ENCODE measurements at regions not wholly inside any gene's neighbourhood (a gene's known extent, or its start where the extent isn't known, plus 50 kb on each side); places are given as distances from the start of the nearest gene placed in this dataset.

DNA sequence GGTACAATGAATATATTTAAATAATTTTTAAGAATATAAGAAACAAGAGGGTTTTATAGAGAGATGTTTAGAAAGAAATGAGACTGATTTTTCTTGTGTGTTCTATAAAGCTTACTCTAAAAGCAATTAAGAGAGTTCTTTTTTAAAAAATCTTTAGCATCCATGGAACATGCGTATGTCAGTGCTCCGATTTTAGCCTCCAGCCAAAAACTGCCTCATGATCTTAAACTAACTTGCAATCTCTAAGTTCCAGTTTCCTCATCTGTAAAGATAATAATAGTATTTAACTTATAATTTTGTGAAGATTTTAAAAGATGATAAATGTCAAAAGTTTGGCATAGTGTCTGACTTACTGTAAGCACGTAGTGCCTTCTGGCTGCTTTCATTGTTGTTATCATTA lies 448.7 kb downstream of the EPHA4 start:
- Mint-ChIP-seq H3K36me3 (no peaks in the 10 kb centered on the region), H3K4me1 (ENCODE audit: unreplicated experiment) (no peaks in the 10 kb centered on the region), H3K27ac (no peak overlapping the region), H3K9me3 (peaks cover 4% of the 10 kb centered on the region), H3K27me3 (no peaks in the 10 kb centered on the region), H3K4me3 (no peak overlapping the region)
- TF ChIP-seq, protein P1, sequence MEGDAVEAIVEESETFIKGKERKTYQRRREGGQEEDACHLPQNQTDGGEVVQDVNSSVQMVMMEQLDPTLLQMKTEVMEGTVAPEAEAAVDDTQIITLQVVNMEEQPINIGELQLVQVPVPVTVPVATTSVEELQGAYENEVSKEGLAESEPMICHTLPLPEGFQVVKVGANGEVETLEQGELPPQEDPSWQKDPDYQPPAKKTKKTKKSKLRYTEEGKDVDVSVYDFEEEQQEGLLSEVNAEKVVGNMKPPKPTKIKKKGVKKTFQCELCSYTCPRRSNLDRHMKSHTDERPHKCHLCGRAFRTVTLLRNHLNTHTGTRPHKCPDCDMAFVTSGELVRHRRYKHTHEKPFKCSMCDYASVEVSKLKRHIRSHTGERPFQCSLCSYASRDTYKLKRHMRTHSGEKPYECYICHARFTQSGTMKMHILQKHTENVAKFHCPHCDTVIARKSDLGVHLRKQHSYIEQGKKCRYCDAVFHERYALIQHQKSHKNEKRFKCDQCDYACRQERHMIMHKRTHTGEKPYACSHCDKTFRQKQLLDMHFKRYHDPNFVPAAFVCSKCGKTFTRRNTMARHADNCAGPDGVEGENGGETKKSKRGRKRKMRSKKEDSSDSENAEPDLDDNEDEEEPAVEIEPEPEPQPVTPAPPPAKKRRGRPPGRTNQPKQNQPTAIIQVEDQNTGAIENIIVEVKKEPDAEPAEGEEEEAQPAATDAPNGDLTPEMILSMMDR (conservative IDR thresholded peaks at IDR 0.05) = no peak
- no peak for DNase-seq (ENCODE audit: extremely low spot score, unreplicated experiment)

DNA sequence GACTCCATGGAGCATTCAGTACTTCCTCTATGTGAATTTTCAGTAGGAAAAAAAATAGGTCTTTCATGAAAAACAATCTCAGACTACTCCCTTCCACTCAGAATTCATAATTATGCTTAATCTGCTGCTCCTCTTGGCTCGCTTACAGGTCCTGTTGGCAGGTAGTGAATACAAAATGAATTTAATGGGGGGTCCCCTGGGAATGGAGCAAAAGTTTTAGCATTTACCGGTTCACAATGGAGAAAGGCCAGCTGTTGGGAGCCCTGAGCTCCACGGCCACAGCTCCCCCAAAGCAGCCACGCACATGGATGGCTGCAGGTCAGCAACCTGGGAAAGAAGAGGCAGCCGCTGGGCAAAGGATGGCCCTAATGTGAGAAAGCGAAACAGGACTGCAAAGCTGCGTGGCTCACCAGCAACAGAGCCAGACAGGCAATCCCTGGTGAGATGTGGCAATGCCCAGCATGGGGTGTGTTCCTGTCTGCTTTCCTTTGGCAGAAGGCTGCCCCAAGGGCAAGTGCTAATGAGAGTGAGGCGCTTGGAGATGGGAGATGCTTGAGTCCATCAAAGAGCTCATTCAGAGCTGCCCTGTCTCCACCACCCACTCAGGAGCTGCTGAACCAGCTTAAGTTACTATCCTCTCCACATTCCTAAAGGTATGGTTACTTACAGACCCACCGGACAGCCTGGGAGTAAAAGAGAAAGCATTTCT lies 447.4 kb downstream of the EPHA4 start:
- no peak for DNase-seq (ENCODE audit: extremely low spot score, unreplicated experiment)
- no peaks in the 10 kb centered on the region for H3K36me3 Mint-ChIP-seq
- no peaks in the 10 kb centered on the region for H3K27me3 Mint-ChIP-seq
- peaks cover 4% of the 10 kb centered on the region for H3K9me3 Mint-ChIP-seq
- no peak overlapping the region for H3K27ac Mint-ChIP-seq
- no peaks in the 10 kb centered on the region for H3K4me1 Mint-ChIP-seq (ENCODE audit: unreplicated experiment)
- H3K4me3 Mint-ChIP-seq = no peak overlapping the region
- TF ChIP-seq, protein P1 (conservative IDR thresholded peaks at IDR 0.05) = no peak

DNA sequence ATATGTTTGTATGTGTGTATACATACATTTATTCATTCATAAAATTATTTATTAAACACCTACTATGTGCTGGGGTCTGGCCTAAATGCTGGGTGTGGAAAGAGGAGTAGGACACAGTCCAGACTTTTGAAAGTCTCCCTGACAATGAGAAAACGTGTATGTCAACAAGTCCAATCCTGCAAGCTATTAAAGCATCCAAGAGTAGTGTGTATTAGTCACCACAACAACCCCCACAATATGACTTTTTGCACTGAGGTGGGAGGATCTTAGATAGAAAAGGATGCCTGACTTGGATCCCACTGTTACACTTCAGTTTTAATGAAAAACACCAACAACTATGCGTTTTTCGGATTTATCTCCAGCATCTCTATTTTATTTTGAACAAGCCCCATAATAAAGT lies 446.4 kb downstream of the EPHA4 start:
- peaks cover 4% of the 10 kb centered on the region for H3K9me3 Mint-ChIP-seq
- no peak overlapping the region for H3K27ac Mint-ChIP-seq
- no peak for DNase-seq (ENCODE audit: extremely low spot score, unreplicated experiment)
- no peaks in the 10 kb centered on the region for H3K4me1 Mint-ChIP-seq (ENCODE audit: unreplicated experiment)
- no peaks in the 10 kb centered on the region for H3K36me3 Mint-ChIP-seq
- no peaks in the 10 kb centered on the region for H3K27me3 Mint-ChIP-seq
- no peak overlapping the region for H3K4me3 Mint-ChIP-seq
- TF ChIP-seq, protein P1 (conservative IDR thresholded peaks at IDR 0.05) = no peak

DNA sequence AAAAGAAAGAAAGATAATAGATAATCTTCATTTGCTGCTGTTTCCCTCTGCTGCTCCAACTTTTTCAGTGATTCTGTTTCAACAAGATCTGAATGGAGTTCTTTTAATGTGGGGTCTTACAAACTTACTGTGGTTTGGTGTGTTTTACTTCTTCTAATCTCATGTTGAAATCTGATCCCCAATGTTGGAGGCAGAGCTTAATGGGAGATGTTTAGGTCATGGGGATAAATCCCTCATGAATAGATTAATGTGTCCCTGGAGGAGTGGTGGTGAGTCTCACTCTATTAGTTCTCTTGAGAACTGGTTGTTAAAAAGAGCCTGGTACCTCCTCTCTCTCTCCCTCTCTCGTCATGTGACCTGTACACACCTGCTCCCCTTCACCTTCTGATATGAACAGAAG lies 442.4 kb downstream of the EPHA4 start:
- no peak overlapping the region for H3K27ac Mint-ChIP-seq
- H3K36me3 Mint-ChIP-seq = no peaks in the 10 kb centered on the region
- TF ChIP-seq, protein P1 (conservative IDR thresholded peaks at IDR 0.05) = no peak
- H3K27me3 Mint-ChIP-seq = no peaks in the 10 kb centered on the region
- DNase-seq (ENCODE audit: extremely low spot score, unreplicated experiment) = no peak
- no peaks in the 10 kb centered on the region for H3K4me1 Mint-ChIP-seq (ENCODE audit: unreplicated experiment)
- H3K9me3 Mint-ChIP-seq = peaks cover 4% of the 10 kb centered on the region
- no peak overlapping the region for H3K4me3 Mint-ChIP-seq

DNA sequence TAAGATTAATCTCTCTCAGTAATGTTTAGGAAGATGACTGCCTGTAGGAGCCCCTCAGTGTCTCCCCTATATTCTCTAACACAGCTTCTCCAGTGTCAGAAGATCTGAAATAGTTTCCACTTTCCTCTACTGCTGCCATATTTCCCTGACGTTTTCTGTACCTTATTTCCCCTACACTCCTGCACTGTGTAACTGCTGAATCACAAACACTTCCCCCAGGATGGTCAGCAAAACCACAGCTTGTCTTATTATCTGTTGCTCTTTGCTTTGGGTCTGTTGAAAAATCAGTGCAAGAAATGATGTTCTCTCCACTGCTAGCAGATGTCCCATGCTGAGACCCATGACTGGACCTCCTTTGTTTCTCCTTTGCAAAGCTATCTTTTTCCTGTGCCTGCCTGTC lies 441.7 kb downstream of the EPHA4 start:
- no peaks in the 10 kb centered on the region for H3K27me3 Mint-ChIP-seq
- H3K9me3 Mint-ChIP-seq = peaks cover 4% of the 10 kb centered on the region
- H3K36me3 Mint-ChIP-seq = no peaks in the 10 kb centered on the region
- no peak for DNase-seq (ENCODE audit: extremely low spot score, unreplicated experiment)
- TF ChIP-seq, protein P1 (conservative IDR thresholded peaks at IDR 0.05) = no peak
- peaks cover 3% of the 10 kb centered on the region for H3K4me1 Mint-ChIP-seq (ENCODE audit: unreplicated experiment)
- no peak overlapping the region for H3K27ac Mint-ChIP-seq
- H3K4me3 Mint-ChIP-seq = no peak overlapping the region
